CD14-positive monocyte (primary cell): ENCODE measurements at regions not wholly inside any gene's neighbourhood (a gene's known extent, or its start where the extent isn't known, plus 50 kb on each side); places are given as distances from the start of the nearest gene placed in this dataset.

Experiments
- DNase-seq, 3 donors: peaks; one replicate each; pipeline ENCODE4 v3.0.0-alpha.2; 2011 to 2022
- H2AFZ ChIP-seq: 2 replicates; pipeline ENCODE4 v1.6.0; 2012; ENCODE audit warnings: mild to moderate bottlenecking, low read depth, low read length, inconsistent platforms; ENCODE audit not compliant: insufficient read depth, poor library complexity, severe bottlenecking
- H3K27ac ChIP-seq, 2 donors: 1 replicate in 1 of 2; 2 replicates in 1 of 2; pipeline ENCODE4 v1.5.1; 2012 to 2013; ENCODE audit warnings: low read length in 2 of 2, control low read depth in 1 of 2, inconsistent platforms in 1 of 2, low read depth in 1 of 2, mild to moderate bottlenecking in 1 of 2
- H3K27me3 ChIP-seq, 2 donors: one replicate each; pipeline versions ENCODE4 v1.6.0 to v1.6.1; 2011 to 2013; ENCODE audit warnings: low read length in 2 of 2; ENCODE audit not compliant: control insufficient read depth in 2 of 2, insufficient read depth in 2 of 2
- H3K36me3 ChIP-seq, 2 donors: replicated peaks in 1 of 2; 1 replicate in 1 of 2; 2 replicates in 1 of 2; pipeline versions ENCODE4 v1.5.1 to v1.6.1; 2012 to 2013; ENCODE audit warnings: low read length in 2 of 2, control low read depth in 1 of 2, inconsistent platforms in 1 of 2, mild to moderate bottlenecking in 1 of 2; ENCODE audit not compliant: insufficient read depth in 2 of 2, control insufficient read depth in 1 of 2
- H3K4me1 ChIP-seq, 2 donors: 1 replicate in 1 of 2; 2 replicates in 1 of 2; pipeline versions ENCODE4 v1.5.1 to v1.6.1; 2012 to 2013; ENCODE audit warnings: low read length in 2 of 2, control low read depth in 1 of 2, inconsistent platforms in 1 of 2, mild to moderate bottlenecking in 1 of 2, moderate library complexity in 1 of 2; ENCODE audit not compliant: insufficient read depth in 2 of 2, control insufficient read depth in 1 of 2
- H3K4me2 ChIP-seq: replicated peaks from 2 replicates; pipeline ENCODE3; 2012; ENCODE audit warnings: low read length, moderate library complexity, mild to moderate bottlenecking; ENCODE audit not compliant: poor library complexity, severe bottlenecking; ENCODE audit errors: extremely low read depth
- H3K4me3 ChIP-seq, 3 experiments: fragments of 200-600 bp in 1 of 3; sonication (generic) in 1 of 3; replicated peaks in 1 of 3; 1 replicate in 2 of 3; 2 replicates in 1 of 3; pipeline ENCODE4 v1.5.1; 2011 to 2013; ENCODE audit warnings: low read length in 3 of 3, mild to moderate bottlenecking in 3 of 3, control low read depth in 2 of 3, low read depth in 2 of 3, inconsistent platforms in 1 of 3, moderate library complexity in 1 of 3
- H3K79me2 ChIP-seq: 2 replicates; pipeline ENCODE4 v1.6.0; 2012; ENCODE audit warnings: mild to moderate bottlenecking, control low read depth, inconsistent platforms, low read length, moderate library complexity; ENCODE audit not compliant: insufficient read depth
- H3K9ac ChIP-seq: 2 replicates; pipeline ENCODE4 v1.6.0; 2017; ENCODE audit warnings: low read length, mild to moderate bottlenecking; ENCODE audit not compliant: insufficient read depth, poor library complexity, severe bottlenecking
- H3K9me3 ChIP-seq, 2 donors: replicated peaks in 1 of 2; 1 replicate in 1 of 2; 2 replicates in 1 of 2; pipeline versions ENCODE4 v1.5.1 to v1.6.1; 2012 to 2013; ENCODE audit warnings: low read length in 2 of 2, control low read depth in 1 of 2; ENCODE audit not compliant: control insufficient read depth in 1 of 2, insufficient read depth in 1 of 2
- H4K20me1 ChIP-seq: 2 replicates; pipeline ENCODE4 v1.6.0; 2012; ENCODE audit warnings: mild to moderate bottlenecking, low read length, control low read depth, moderate library complexity; ENCODE audit not compliant: insufficient read depth
- H3K27ac Mint-ChIP-seq, 7 donors: one replicate each; pipeline ENCODE4 v1.8.0; 2020; ENCODE audit warnings: mild to moderate bottlenecking in 7 of 7, mixed read lengths in 7 of 7, moderate library complexity in 6 of 7, inconsistent platforms in 2 of 7
- H3K27me3 Mint-ChIP-seq, 3 donors: one replicate each; pipeline ENCODE4 v1.8.0; 2021 to 2022; ENCODE audit warnings: low read depth in 3 of 3, mild to moderate bottlenecking in 3 of 3, mixed read lengths in 3 of 3, moderate library complexity in 3 of 3, inconsistent platforms in 1 of 3
- H3K36me3 Mint-ChIP-seq, 2 donors: one replicate each; pipeline ENCODE4 v1.8.0; 2020; ENCODE audit warnings: mixed read lengths in 2 of 2, inconsistent platforms in 1 of 2, mild to moderate bottlenecking in 1 of 2
- H3K4me1 Mint-ChIP-seq: one replicate; pipeline ENCODE4 v1.8.0; 2020; ENCODE audit warnings: mild to moderate bottlenecking, mixed read lengths
- H3K4me3 Mint-ChIP-seq, 2 donors: one replicate each; pipeline ENCODE4 v1.8.0; 2020; ENCODE audit warnings: mild to moderate bottlenecking in 2 of 2, mixed read lengths in 2 of 2, moderate library complexity in 1 of 2
- H3K9me3 Mint-ChIP-seq, 7 donors: one replicate each; pipeline ENCODE4 v1.8.0; 2020 to 2022; ENCODE audit warnings: mixed read lengths in 7 of 7, mild to moderate bottlenecking in 6 of 7, moderate library complexity in 6 of 7, inconsistent platforms in 2 of 7
- CTCF ChIP-seq: fragments of 200-600 bp; IDR thresholded peaks from one replicate; pipeline ENCODE4 v1.8.0; 2022; ENCODE audit warnings: antibody characterized with exemption, mild to moderate bottlenecking
- WGBS: methylation state at CpG from one replicate; pipeline ENCODE4 v1.1.5; 2013; ENCODE audit warnings: missing lambda C conversion rate; ENCODE audit not compliant: insufficient coverage; 5-methylcytosine and 5-hydroxymethylcytosine counted together
- intact Hi-C, 2 donors: fragments of 100-400 bp; cut with micrococcal nuclease; formaldehyde crosslinking; loops; one replicate each; pipeline versions ENCODE4 v1.15.0 to v1.15.1; 2023

- Histone ChIP-seq H3K9me3 (peaks cover 0 to 7% of the 10 kb centered on the region in 2 donors), H3K4me1 (no peaks in the 10 kb centered on the region), H3K9ac (no peak overlapping the region), H3K79me2 (no peaks in the 10 kb centered on the region), H3K27ac (no peak overlapping the region), H3K4me3 (no peak overlapping the region), H3K27me3 (no peaks in the 10 kb centered on the region), H3K4me2 (no peak overlapping the region), H3K36me3 (no peaks in the 10 kb centered on the region), H2AFZ (no peak overlapping the region), H4K20me1 (no peaks in the 10 kb centered on the region)
- peaks cover 0 to 2% (median 0%) of the 10 kb centered on the region in 3 donors for H3K27me3 Mint-ChIP-seq
- no peak overlapping the region for H3K4me3 Mint-ChIP-seq
- no peak overlapping the region for H3K27ac Mint-ChIP-seq
- DNase-seq: no peak
- no peaks in the 10 kb centered on the region for H3K4me1 Mint-ChIP-seq
- intact Hi-C loops: no loop called here
- H3K9me3 Mint-ChIP-seq: peaks cover 0 to 13% (median 4%) of the 10 kb centered on the region in 7 donors
- H3K36me3 Mint-ChIP-seq: no peaks in the 10 kb centered on the region
- 83% methylated on average over 3 of the region's 4 CpGs for WGBS
- no peak for TF ChIP-seq CTCF
These were observed 639.7 kb downstream of the TRIML1 start for GRCh38 chr4:188778905-188779304.

GRCh38 chr4:188779581-188779980, 640.3 kb downstream of the TRIML1 start:
- WGBS: no CpG with 5 or more reads among the region's 3 CpGs

More at GRCh38 chr4:188779581-188779980, 640.3 kb downstream of the TRIML1 start:
- intact Hi-C loops: no loop called here
- Mint-ChIP-seq H3K9me3 (peaks cover 0 to 13% (median 4%) of the 10 kb centered on the region in 7 donors), H3K27ac (no peak overlapping the region), H3K36me3 (no peaks in the 10 kb centered on the region), H3K4me3 (no peak overlapping the region), H3K27me3 (peaks cover 0 to 2% (median 0%) of the 10 kb centered on the region in 3 donors), H3K4me1 (no peaks in the 10 kb centered on the region)
- no peak for TF ChIP-seq CTCF
- Histone ChIP-seq H3K36me3 (no peaks in the 10 kb centered on the region), H3K79me2 (no peaks in the 10 kb centered on the region), H3K9ac (no peak overlapping the region), H3K27me3 (no peaks in the 10 kb centered on the region), H3K4me1 (no peaks in the 10 kb centered on the region), H3K27ac (no peak overlapping the region), H2AFZ (no peak overlapping the region), H3K4me3 (no peak overlapping the region), H3K9me3 (peaks cover 0 to 7% of the 10 kb centered on the region in 2 donors), H3K4me2 (no peak overlapping the region), H4K20me1 (no peaks in the 10 kb centered on the region)
- no peak for DNase-seq
